HG03354 (cell line): ENCODE measurements at regions not wholly inside any gene's neighbourhood (a gene's known extent, or its start where the extent isn't known, plus 50 kb on each side); places are given as distances from the start of the nearest gene placed in this dataset.

Experiments
- ATAC-seq: cut with Tn5 transposase; IDR thresholded peaks from one replicate; pipeline ENCODE4 v1.9.1; 2021; ENCODE audit warnings: mild to moderate bottlenecking; ENCODE audit not compliant: unreplicated experiment, poor library complexity, severe bottlenecking

DNA sequence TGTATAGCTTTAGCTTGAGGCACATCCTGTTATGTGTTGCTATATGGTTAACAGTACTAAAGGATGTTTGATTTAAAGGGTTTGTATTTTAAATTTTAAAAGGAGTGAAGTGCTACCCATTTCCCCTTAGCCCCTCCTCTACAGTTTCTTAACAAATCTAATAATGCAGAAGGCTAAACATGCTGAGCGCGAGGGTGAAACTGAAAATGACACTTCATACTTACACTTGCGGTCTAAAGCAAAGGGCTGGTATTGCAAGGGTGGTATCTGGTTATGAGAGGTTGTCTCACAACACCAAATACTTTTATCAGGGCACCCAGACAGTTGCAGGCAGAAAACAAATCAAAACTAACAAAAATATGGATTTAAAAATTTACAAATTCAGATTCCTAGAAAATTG is 172.3 kb downstream of the SIPA1L2 start:
- ATAC-seq, result peak; percentile 93

DNA sequence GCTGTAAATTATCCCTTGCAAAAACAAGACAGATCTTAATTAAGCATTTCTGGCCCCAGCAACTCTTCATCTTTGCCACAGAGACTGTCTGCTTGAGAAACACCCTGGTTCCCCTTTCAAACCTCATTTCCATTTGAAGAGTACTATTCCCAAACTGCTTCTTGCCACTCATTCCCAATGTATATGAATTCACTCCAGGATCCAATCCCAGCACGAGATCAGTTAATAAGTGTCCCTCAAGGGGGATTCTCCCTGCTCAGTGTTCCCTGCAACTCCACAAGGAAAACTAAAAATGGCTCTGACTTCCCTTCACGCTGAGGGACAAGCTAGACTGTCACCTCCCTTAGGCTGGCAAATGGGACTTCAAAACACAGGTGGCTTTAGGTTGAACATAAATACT is 173.2 kb downstream of the SIPA1L2 start:
- ATAC-seq, result no peak

DNA sequence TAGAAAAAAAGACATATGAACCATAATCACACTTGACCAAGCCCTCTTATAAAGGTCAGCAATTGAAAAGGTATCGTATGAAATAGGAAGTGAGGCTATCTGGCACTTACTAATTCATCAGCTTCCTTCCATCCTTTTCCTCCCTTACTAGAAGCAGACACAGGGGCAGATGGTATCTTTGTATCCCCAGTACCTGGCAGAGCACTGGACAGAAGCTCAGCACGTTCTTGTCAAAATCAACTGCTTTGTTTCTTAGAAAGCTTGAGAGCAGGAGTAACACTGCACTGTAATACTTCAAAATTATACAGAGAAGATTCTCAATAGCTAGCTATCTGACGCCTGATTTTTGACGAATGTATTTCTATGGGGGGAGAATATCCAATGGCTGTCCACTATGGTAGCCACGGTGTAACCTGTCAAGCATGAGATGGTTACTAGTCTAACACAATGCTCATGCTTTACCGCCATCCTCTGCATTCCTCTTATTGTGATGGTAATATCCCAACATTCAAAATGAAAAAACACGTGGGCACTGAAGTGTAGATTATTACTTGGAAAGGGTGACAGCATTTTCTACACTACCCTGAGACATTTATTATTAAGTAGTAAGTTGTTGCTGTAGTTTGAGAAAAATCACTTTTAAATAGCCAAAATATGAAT is 175.6 kb downstream of the SIPA1L2 start:
- ATAC-seq, result no peak

DNA sequence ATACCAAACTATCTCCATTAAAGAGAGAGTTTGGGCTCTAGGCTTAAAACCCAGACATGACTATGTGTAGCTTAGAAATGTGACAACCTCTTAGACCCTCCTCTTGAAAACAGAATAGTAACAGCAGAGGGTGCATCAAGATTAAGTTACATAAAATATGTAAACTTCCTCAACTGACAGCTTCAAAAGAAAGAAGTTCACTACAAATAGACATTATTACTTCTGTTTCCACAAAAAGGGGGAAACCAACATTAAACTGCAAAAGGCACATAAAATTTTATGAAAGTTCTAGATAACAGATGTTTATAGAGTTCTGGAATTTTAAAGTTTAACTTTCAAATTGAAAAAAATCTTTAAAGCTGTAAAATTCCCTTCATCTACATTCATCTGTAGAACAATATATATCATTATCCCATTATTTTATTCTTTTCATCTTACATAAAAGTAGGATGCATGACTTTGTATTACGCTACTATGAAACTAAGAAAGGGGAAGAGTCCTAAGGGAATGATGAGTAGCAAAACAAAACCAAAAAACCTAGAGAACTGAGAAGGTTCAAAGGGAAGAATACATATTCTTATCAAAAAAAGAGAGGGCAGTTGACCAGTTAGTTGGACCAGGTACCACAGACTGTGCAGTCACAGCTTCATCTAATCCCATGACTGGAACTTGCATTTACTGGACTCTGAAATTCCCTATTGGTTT is 177.0 kb downstream of the SIPA1L2 start:
- ATAC-seq, result no peak

DNA sequence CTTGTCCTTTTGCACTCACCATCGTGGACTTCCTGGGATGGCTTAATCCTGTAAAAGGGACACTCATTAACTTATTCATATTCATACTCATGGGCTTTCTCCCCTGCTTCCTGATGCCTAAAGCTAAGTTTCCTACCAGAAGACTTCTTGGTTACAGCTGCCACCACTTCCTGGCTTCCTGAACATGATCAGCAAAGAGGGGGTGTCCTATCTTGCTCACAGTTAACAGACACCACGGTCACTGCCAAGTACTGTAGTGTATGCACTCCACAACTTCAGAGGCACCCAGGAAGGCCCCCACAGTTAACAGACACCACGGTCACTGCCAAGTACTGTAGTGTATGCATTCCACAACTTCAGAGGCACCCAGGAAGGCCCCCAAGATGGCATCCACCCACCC is 177.8 kb downstream of the SIPA1L2 start:
- ATAC-seq, result no peak

DNA sequence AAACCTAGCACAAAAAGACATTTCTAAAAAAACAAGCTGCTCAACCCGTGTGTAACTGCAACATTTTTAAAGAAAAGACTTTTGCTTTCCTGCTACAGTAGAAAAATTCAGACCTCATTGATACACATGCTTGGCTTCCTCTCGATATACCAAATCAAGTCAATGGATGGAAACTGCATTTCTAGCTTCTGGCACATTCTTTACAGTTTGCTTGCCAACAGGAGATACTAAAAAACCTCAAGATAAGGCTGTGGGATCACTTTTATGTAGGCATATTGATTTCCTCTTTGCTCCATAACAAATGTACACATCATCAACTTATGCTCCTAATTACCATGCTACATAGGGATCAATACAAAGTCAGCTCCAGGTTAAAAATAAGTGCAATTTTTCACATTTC is 178.4 kb downstream of the SIPA1L2 start:
- ATAC-seq, result no peak

DNA sequence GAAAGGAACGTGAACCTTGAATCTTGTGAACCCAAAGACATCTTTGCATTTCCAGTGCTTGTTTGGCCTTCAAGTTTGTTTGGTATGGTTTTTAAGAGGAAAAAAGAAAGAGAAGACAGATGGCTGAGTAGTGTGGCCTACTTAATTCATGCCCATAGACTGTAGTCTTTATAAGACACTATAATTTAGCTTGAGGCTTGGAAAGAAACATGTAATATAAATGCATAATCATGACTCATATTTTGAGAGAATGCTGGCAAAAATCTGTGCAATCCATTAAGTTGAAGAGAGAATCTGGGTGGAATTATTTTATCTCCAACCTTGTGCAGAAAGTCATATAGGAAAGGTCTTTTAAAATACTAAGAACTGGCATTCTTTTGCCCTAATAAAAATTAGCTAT is 179.3 kb downstream of the SIPA1L2 start:
- ATAC-seq, result no peak

DNA sequence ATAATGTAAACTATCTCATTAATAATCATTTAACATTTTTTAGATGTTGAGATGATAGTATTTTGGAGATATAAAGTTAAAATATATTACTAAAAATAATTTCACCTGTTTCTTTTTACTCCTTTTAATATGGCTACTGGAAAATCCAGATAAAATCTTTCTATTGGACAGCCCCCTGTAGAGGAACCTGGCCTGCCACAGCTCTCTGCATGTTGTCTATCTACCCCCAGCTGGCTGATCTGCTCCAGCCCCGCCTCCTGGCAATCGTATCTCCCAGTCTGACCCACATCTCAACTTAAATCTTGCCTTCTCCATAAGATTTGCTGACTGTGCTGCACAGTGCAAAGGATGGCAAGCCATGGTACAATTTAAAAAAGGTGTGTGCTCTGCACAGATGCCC is 182.8 kb downstream of the SIPA1L2 start:
- no peak for ATAC-seq

DNA sequence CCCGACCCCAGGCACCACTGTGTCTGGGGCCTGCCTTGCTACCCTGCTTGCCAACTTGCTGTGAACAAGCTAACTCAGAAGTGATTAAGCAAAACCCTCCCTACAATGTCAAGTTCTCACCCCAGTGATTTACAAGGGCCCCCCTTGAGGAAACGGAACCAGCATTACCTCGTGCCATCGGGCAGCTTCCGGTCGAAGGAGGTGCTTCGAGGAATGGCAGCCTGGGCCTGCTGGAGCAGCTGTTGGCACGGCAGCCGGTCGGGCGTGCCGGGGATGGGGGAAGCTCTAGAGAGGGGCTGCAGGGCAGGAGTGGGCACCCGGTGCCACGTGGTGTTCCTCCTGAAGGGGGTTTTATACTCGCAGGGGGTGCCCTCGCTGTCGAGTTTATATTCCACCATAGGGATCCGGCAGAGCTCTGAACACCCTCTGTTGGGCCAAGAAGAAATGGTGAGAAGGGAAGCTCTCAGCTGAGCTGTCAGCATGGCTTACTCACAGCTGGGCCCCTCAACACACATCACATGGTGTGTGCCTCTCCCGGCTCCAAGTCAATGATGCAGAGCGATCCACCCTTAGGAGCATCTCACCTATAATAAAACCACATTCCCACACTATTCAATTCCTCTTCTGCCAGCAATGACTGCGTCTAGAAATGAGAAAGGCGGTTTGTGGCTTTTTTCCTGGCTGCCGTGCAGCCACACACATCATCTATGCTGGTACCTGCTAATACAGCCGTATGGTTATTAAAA is 184.4 kb downstream of the SIPA1L2 start:
- no peak for ATAC-seq

DNA sequence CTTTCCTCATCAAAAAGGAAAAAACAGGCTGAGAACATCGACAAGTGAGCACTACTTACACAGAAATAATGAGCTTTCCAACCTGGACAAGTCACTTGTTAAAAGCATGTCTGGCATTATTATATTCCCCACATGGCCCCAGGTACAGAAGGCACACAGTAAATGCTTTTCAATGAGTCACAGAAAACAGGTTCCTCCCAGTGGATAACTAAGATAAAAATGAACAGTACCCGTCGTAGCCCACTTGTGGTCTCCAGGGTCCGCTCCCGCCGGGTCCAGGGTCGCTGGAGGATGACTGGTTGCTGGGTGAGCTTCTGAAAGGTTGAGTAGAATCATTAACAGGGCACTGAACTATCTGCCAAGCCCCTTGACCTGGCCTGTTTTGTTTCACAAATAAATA is 186.6 kb downstream of the SIPA1L2 start:
- ATAC-seq, result no peak

DNA sequence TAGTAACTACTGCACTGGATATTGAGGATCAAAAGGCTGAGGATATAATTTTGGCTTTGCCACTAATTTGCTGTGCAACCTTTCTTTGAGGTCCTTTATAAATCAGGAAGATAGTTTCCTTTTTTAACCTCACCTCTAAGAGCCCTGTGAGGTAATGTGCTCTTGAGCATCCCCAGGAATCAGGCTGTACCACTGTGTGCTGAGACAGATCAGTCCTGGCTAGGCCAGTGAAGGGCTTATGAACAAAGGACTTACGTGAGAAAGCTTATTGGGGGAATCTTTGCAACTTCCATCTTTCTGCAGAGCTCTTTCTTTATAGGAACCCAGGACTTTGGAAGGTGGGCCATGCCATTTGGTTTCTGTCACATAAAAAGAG is 188.9 kb downstream of the SIPA1L2 start:
- ATAC-seq, result no peak

DNA sequence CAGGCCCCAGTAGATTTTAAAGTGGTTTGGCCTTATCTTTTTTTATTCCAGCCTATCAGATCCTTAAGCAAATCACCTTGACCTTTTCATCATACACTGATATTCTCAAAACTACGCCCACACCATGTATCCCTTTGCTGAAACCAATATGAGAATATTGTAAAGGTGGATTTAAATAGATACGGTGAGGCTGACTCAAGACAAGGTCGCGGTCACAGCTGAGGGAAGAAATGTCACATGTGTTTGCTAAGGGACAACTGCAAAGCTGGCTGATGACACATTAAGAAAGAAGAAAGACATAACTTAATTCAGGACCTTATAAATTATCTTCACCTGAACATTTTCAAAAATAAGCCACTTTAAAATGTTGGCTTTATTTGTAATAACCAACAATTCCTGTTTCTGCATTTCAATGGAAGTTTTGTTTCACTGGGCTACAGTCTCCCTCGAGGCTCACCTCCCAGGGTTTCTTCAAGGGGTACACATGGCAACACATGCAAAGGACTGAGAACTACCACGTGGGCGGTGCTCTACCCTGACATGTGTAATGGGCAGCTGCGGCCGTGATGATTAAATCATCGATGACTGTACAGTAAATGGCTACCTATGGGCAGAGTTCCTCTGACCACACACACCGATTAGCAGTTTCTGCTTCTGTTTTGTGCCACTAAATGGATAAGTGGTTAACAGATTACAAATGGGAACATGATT is 189.5 kb downstream of the SIPA1L2 start:
- no peak for ATAC-seq

DNA sequence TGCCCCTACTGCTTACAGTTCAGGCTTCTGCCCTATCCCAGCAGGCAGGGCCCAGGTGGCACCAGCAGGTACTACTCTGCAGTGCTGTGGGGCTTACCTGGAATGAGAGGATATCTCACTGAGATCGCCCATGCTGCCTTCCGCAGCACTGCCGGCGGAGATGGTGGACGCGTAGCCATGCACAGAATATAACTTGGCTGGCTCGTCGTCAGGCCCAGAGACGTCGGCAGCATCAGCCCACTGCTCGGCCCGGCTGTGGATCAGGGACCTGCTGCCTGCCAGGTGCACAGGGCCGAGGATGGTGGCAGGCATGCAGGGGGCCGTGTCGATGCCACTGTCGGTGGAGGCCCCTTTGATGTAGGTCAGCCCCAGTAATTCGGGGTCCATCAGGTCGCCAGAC is 190.9 kb downstream of the SIPA1L2 start:
- no peak for ATAC-seq

DNA sequence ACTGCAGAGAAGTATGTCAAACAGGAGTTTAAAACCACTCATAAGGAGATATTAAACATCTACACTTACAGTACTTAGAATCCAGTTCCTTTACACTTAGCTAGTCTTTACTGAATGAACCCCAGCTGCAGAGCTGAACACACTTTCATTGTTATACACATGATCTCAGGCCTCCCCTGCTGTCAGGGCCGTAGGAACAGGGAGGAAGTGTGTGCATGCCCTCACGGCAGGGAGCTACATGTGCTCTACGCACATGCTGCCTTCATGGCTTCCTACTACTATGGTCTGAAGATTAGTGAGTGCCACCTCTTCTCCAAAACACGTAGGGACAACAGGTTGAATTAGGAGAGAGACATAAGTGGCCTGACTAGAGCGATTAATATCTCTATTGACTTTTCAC is 191.5 kb downstream of the SIPA1L2 start:
- ATAC-seq, result no peak

DNA sequence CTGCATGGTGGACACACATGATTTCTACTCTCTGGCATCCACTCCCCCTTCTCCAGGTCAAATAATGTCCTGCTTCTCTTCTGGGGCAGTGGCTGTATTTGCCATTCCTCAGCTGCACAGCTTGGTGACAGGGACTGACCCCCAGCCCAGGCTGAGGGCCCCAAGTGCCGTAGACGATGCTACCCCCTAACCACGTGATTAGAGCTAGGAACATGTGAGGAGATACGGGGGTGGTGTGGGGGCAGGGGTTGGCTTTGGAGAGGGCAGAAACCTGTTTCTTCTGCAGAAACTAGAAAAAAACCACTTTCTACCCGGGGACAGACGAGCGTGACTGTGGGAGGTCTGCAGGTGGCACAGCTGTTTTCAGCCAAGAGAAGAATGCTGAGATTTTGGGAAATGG is 192.4 kb downstream of the SIPA1L2 start:
- ATAC-seq, result no peak

DNA sequence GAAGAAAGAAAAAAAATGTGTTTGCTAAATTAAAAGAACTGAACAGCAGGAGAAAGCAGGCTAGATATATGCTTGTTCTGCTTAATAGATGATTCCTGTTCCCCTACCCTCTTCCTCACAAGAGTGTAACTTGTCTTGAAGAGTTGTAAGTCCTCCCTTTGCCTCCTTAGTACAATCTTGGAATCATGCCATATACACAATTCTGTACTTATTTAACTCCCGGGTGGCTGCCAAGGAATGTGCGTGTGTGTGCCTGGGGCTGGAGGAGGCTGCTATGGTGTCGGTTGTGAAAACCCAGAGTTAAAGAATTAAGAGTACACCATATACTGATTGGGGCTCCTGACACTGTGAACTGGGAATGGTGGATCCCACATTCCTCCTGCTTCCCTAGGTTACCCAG is 194.2 kb downstream of the SIPA1L2 start:
- ATAC-seq, result no peak

DNA sequence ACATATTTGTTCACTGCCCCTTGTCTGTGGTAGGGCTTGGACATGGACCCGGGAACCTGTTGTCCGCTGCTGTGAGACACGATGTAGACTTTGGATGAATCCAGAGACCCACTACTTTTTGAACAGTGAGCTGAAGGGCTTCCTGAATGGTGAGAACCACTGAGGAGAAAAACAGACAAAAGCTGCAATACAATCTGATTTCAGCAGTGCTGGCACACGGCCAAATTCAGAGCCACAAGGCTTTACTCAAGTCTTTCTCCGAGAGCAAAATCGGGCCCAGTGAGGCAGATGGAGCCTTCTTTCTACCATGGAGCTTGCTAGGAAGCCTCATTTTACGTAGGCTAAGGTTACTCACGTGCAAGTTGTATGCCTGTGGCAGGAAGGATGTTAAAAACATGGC is 197.6 kb downstream of the SIPA1L2 start:
- no peak for ATAC-seq

DNA sequence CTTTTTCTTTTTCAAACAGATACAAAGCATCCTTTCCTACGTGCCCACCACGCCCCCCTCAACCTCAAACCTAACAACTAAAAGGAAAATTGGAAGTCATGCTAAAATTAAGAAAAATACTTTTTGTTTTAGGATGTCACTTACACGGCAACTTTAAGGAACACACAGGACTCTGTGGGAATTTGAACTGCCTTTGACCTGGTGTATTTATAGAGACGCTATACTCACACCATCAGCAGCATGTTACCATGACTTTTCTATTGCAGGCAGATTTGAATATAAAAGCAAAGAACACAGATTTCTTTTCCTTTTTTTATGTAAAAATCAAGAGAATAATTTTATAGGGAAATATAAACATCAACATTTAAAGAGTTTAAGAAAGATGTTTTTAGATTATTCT is 198.2 kb downstream of the SIPA1L2 start:
- ATAC-seq, result no peak

DNA sequence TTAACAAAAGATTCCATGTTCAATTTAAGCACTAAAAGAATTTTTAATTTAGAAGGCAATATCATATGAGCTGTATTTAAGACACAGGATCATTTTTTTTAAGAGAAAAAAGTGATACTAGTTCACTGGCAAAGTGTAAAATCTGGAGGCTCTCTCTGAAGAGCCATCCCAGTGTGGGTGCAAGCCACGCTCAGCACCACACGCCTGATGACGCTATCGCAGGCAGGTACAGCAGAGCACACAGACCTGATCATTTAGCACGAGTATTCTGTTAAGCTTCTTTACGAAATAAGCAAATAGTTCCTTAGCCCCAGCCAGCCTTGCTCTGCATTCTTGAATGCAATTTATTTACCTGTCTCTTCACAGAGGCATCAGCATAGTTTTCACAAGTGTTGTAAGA is 198.6 kb downstream of the SIPA1L2 start:
- ATAC-seq, result no peak

DNA sequence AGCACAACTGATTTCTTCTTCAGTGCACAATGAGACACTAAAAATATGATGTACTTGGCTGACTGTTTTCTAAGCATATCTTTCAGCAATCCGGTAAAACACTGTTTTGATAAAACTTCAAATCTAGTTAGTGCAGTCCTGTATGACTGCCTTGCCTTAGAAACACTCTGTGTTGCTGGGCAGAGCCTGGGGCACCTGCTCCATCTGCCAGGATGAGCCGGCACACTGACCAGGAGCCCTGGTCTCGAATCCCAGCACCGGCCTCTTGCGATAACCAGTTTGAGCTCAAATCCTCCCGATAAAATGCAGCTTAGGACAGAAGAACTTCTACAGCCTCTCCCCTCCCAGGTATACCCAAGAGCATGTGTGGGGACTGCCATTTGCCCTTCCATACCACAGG is 199.5 kb downstream of the SIPA1L2 start:
- ATAC-seq, result no peak
